Left lung (tissue), 4 donors: ENCODE measurements at regions not wholly inside any gene's neighbourhood (a gene's known extent, or its start where the extent isn't known, plus 50 kb on each side); places are given as distances from the start of the nearest gene placed in this dataset.
"Not testable (repeated sequence)": the region's sequence is repeated elsewhere in the genome, so short reads cannot be mapped to it uniquely, and the experiment has no call there.

ENCODE experiments used
- ATAC-seq: fragments of 200-7000 bp; cut with Tn5 transposase; one replicate; pipeline ENCODE4 v1.9.1; 2020; ENCODE audit warnings: moderate library complexity
- DNase-seq, 4 donors: peaks; one replicate each; pipeline ENCODE4 v3.0.0-alpha.2; 2013 to 2020
- H3K27ac ChIP-seq, 2 donors: fragments of 200-600 bp; sonication (generic) in 1 of 2; one replicate each; pipeline versions ENCODE4 v1.5.0 to v1.8.0; 2020 to 2021
- H3K27me3 ChIP-seq, 2 donors: fragments of 200-600 bp; sonication (generic) in 1 of 2; one replicate each; pipeline versions ENCODE4 v1.5.0 to v1.8.0; 2020 to 2021
- H3K36me3 ChIP-seq, 2 donors: fragments of 200-600 bp; sonication (generic) in 1 of 2; one replicate each; pipeline versions ENCODE4 v1.5.0 to v1.8.0; 2020 to 2021
- H3K4me1 ChIP-seq, 2 donors: fragments of 200-600 bp; one replicate each; pipeline ENCODE4 v1.8.0; 2021
- H3K4me3 ChIP-seq, 2 donors: fragments of 200-600 bp; sonication (generic) in 1 of 2; one replicate each; pipeline versions ENCODE4 v1.5.0 to v1.8.0; 2020 to 2021; ENCODE audit warnings: mild to moderate bottlenecking in 1 of 2
- H3K9me3 ChIP-seq, 2 donors: fragments of 200-600 bp; sonication (generic) in 1 of 2; one replicate each; pipeline versions ENCODE4 v1.5.0 to v1.8.0; 2020 to 2021
- intact Hi-C, 2 donors: fragments of 100-400 bp; cut with DNase I; formaldehyde crosslinking; loops; one replicate each; pipeline versions ENCODE4 v1.11.2 to v1.14.2; 2022
- TF ChIP-seq, protein P1 (sequence below), 2 donors: fragments of 200-600 bp; sonication (generic) in 1 of 2; IDR thresholded peaks; one replicate each; pipeline versions ENCODE4 v1.5.0 to v1.8.0; 2021; ENCODE audit warnings: antibody characterized with exemption in 2 of 2
- donor health status: DM: no; HTN: yes; CAD: no.
- donor health status: DM: no; HTN: no; CAD: no.

DNA sequence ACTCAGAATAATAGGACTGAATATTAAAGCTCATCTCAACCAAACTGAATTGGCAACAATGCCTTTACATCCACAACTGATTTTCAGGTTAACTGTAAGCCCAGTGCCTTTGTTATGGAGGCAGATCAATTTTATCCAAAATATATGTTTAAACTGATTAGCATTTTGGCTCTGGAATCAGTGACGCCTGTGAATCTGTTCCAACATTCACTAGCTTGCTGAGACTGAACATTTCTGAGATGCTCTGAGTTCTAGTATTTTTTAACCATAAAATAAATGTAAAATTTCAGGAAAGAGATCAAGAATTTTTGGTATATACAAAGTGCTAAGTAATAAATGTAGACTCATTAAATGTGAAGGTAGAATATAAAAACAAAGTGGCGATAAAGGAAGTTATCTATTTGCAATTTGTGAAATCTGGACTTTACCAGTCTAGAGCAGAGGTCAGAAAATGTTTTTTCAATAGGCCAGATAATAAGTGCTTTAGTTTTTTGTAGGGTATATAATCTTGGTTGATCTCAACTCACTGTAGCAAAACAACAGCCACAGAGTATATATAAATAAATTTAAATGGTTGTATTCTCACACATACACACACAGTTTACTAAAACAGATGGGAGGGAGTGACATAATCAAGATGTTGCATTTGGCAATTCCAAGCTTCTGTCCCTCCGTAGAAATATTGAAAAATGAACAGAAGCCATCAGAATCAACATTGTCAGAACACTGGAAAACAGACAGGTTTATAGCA is 560.3 kb downstream of the ZWINT start:
- H3K4me3 ChIP-seq, result no peak overlapping the region
- intact Hi-C loops, result no loop called here
- H3K9me3 ChIP-seq, result peaks cover 0 to 7% of the 10 kb centered on the region in 2 donors
- H3K27ac ChIP-seq, result no peak overlapping the region
- no peak for DNase-seq
- no peak for ATAC-seq
- H3K4me1 ChIP-seq, result no peaks in the 10 kb centered on the region
- H3K27me3 ChIP-seq, result no peaks in the 10 kb centered on the region
- H3K36me3 ChIP-seq, result no peaks in the 10 kb centered on the region
- TF ChIP-seq, protein P1, sequence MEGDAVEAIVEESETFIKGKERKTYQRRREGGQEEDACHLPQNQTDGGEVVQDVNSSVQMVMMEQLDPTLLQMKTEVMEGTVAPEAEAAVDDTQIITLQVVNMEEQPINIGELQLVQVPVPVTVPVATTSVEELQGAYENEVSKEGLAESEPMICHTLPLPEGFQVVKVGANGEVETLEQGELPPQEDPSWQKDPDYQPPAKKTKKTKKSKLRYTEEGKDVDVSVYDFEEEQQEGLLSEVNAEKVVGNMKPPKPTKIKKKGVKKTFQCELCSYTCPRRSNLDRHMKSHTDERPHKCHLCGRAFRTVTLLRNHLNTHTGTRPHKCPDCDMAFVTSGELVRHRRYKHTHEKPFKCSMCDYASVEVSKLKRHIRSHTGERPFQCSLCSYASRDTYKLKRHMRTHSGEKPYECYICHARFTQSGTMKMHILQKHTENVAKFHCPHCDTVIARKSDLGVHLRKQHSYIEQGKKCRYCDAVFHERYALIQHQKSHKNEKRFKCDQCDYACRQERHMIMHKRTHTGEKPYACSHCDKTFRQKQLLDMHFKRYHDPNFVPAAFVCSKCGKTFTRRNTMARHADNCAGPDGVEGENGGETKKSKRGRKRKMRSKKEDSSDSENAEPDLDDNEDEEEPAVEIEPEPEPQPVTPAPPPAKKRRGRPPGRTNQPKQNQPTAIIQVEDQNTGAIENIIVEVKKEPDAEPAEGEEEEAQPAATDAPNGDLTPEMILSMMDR (IDR thresholded peaks at IDR 0.05), result no peak

GRCh38 chr10:55793024-55793423 is 568.0 kb downstream of the ZWINT start:
- DNase-seq, result no peak
- Histone ChIP-seq H3K4me3 (no peak overlapping the region), H3K9me3 (peaks cover 0 to 4% of the 10 kb centered on the region in 2 donors), H3K36me3 (no peaks in the 10 kb centered on the region), H3K27ac (no peak overlapping the region), H3K4me1 (no peaks in the 10 kb centered on the region), H3K27me3 (no peaks in the 10 kb centered on the region)
- ATAC-seq, result no peak
- TF ChIP-seq, protein P1 (IDR thresholded peaks at IDR 0.05), result no peak
- intact Hi-C loops, result no loop called here

DNA sequence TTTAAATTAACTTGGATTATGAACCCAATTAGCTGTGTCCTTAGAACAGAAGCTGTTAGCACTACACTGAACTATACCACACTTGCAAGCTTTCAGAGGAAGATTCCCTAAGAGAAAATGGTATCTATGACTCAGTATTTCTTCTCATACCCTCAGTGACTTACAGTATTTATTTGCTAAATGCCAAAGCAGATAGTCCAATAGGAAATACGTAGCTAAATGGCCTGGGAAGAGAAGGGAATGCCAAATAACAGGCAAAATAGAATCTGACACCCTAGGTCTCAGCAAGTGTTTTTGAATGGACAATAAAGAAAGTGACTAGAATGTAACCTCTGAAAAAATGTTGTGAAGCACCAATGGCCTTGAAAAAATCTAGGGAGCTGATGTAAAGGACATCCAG is 570.8 kb downstream of the ZWINT start:
- H3K36me3 ChIP-seq, H3K27ac ChIP-seq, DNase-seq, intact Hi-C loops, H3K27me3 ChIP-seq, H3K4me3 ChIP-seq, ATAC-seq, H3K9me3 ChIP-seq, H3K4me1 ChIP-seq: not testable (repeated sequence)

DNA sequence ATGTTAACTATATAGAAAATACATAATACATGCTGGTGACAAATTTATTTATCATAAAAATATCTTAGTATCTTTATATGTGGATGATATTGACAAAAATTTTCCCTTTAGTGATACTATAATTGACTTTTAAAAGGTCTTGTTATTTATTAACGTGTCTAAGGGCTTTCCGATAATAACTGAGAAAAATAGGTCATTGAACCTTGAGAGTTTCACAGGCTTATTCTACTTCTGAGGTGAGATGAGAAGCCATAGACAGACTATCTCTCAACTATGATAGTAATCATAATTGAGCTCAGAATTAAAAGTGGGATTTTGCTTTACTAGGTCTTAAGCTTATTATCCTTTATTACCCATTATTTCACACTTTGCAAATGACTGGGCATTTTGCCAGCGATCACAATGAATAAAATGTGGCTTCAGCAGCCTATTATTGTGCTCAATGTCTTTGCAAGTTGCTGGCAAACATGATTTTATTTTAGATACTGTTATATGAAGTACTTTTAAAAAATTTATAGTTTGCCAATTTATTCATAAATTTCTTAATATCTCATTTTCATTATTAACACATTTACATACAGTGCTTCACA is 574.5 kb downstream of the ZWINT start:
- TF ChIP-seq, protein P1 (IDR thresholded peaks at IDR 0.05), result no peak
- ATAC-seq (no peak), DNase-seq (no peak)
- no peak overlapping the region for H3K4me3 ChIP-seq
- intact Hi-C loops, result no loop called here
- no peak overlapping the region for H3K27ac ChIP-seq
- H3K4me1 ChIP-seq, result no peaks in the 10 kb centered on the region
- no peaks in the 10 kb centered on the region for H3K27me3 ChIP-seq
- no peaks in the 10 kb centered on the region for H3K9me3 ChIP-seq
- no peaks in the 10 kb centered on the region for H3K36me3 ChIP-seq

DNA sequence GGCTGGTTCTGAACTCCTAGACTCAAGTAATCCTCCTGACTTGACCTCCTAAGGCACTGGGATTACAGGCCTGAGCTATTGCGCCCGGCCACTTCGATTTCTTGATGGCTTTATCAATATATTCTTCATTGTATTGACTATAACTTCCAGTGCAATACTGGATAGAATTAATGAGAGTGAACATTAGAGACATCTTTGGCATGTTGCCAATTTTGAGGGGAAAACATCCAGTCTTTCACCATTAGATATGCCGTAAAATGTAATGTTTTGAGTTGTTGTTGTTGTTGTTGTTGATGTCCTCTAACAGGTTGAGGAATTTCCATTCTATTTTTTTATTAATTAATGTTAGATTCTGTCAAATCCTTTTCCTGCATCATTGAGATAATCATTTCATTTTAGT is 578.9 kb downstream of the ZWINT start:
- H3K4me3 ChIP-seq, result no peak overlapping the region
- no peaks in the 10 kb centered on the region for H3K27me3 ChIP-seq
- no peaks in the 10 kb centered on the region for H3K36me3 ChIP-seq
- intact Hi-C loops, result no loop called here
- no peaks in the 10 kb centered on the region for H3K4me1 ChIP-seq
- H3K9me3 ChIP-seq, result no peaks in the 10 kb centered on the region
- no peak overlapping the region for H3K27ac ChIP-seq
- DNase-seq, result no peak
- ATAC-seq, result no peak
- TF ChIP-seq, protein P1 (IDR thresholded peaks at IDR 0.05), result no peak
